ENCODE measurements at regions not wholly inside any gene's neighbourhood (a gene's known extent, or its start where the extent isn't known, plus 50 kb on each side); places are given as distances from the start of the nearest gene placed in this dataset.
"Not testable (repeated sequence)": the region's sequence is repeated elsewhere in the genome, so short reads cannot be mapped to it uniquely, and the experiment has no call there.

- DNase-seq (ENCODE audit: low read depth): no peak
Measured at GRCh38 chr11:87635001-87635400, 540.2 kb downstream of the RAB38 start.

DNA sequence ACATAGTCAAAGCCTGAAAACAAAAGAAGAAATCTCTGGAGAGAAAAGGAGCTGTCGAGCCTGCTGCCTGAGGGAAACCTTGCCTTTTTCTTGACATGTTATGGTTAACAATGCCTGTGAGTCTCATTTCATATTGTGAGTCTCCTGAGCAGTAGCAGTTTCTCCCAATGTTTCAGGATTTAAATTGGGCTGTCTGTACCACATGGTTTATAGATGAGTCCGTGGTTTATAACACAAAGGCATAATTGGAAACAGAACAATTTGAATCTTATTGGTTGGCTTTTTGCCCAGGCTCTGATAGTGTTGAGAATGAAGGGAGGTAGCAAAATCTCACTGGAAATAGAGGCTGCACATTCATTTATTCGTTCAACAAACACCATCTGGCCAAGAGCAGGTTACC is 540.9 kb downstream of the RAB38 start:
- no peak for DNase-seq (ENCODE audit: low read depth)

GRCh38 chr11:87628957-87629356 is 546.3 kb downstream of the RAB38 start:
- no peak for DNase-seq (ENCODE audit: low read depth)

GRCh38 chr11:87628026-87628580 is 547.1 kb downstream of the RAB38 start:
- DNase-seq (ENCODE audit: low read depth): no peak

DNA sequence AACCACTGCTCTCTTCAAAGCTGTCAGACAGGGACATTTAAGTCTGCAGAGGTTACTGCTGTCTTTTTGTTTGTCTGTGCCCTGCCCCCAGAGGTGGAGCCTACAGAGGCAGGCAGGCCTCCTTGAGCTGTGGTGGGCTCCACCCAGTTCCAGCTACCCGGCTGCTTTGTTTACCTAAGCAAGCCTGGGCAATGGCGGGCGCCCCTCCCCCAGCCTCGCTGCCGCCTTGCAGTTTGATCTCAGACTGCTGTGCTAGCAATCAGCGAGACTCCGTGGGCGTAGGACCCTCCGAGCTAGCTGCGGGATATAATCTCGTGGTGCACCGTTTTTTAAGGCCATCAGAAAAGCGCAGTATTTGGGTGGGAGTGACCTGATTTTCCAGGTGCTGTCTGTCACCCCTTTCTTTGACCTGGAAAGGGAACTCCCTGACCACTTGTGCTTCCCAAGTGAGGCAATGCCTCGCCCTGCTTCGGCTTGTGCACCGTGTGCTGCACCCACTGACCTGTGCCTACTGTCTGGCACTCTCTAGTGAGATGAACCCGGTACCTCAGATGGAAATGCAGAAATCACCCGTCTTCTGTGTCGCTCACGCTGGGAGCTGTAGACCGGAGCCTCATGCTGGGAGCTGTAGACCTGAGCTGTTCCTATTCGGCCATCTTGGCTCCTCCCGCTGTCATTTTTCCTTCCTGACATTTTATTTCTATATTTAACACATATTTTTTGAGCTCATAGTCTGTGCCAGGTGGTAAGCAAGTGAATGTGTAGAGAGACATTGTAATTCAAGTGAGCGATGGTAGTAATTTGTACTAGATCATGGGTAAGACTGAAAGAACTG is 551.5 kb downstream of the RAB38 start:
- DNase-seq (ENCODE audit: low read depth): not testable (repeated sequence)

DNA sequence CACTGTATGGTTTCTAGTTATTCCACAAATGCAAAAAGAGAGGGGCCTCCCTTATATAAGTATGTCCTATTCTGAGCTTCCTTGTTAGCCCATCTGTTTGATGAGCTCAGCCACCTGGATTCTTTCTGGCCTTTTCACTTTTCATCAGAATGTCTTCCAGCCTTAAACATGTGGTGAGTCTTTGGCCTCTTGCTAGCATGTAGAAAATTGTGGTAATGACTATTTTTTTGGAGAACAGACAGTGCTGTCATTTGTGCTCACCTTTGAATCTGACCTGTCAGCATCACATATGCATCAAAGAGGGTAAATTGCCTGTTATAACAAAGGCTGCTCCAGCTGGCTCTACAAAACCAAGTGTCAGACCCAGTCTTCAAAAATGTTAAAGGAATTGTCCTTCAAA is 558.7 kb downstream of the RAB38 start:
- DNase-seq (ENCODE audit: low read depth): no peak

DNA sequence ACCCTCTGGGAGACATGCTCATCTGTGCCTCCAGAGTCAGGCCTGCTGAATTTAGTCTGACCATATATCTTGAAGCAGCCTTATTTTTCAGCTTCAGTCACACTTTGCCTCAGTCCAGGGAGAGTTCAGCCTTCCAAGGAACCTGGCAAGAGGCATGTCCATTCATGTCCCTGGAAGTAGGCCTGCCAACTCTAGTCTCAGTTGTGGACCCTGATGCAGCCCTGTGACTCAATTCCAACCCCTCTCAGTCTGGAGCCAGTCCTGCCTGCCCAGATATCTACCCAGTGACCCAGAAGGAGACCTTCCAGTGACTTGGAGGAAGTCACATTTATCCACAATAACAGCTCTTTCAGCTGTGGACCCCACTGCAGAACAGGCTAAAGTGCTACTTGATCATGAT is 566.6 kb downstream of the TMEM135 start:
- no peak for DNase-seq (ENCODE audit: low read depth)

DNA sequence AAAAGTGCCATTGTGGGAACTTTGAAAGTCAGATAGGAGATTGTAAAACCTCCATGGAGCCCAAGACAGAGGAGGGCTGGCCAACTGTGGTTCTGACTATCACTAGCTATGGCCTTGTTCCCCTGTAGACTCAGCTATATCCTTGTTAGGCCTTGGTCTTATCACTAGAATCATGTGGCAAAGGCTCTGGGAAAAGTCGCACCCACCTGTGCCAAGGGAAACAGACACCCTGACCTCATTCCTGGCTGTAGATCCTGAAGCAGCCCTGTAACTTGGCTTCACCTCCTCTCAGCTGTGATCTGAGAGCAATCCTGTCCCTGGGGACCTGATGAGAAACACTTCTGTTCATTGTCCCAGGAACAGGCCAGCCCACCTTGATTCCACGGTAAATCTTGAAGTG is 566.2 kb downstream of the TMEM135 start:
- DNase-seq (ENCODE audit: low read depth): no peak

- DNase-seq (ENCODE audit: low read depth): no peak
Measured at GRCh38 chr11:87602776-87603175, 565.0 kb downstream of the TMEM135 start.

DNA sequence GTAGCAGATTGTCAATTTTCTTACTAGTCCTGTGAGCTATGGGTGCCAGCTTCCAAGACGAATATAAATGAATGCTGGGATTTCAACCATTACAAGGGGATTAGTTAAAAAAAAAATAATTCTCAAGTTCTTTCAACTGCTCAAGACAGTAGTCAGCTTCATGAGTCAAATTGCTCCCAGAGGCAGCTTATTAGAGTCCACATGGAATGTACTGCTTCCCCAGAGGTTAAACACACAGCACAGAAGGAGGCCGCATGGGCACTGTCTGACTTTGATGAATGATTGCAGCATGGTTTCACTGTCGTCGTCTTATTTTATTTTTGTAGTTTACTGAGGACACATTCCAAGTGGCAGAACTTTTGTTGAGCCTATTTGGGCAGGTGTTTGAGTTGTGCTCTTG is 563.2 kb downstream of the TMEM135 start:
- no peak for DNase-seq (ENCODE audit: low read depth)

DNA sequence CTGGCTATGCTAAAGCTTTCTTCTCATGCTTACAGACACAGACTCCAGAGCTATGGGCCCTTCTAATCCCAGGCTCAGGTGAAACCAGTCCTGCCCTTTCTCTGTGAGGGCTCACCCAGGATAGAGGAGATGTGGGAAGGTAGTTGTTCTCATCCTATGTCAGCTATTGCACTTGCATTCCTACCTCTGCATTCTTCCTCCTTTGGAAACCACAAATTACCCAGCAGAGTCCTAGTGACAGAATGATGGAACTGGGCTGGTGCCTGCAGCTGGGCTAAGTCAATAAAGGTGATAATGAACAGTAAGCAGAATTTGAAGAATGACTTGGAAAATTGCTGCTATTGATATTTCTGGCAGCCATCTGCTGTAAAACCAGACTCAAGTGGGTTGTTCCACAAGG is 560.0 kb downstream of the TMEM135 start:
- DNase-seq (ENCODE audit: low read depth): no peak

DNA sequence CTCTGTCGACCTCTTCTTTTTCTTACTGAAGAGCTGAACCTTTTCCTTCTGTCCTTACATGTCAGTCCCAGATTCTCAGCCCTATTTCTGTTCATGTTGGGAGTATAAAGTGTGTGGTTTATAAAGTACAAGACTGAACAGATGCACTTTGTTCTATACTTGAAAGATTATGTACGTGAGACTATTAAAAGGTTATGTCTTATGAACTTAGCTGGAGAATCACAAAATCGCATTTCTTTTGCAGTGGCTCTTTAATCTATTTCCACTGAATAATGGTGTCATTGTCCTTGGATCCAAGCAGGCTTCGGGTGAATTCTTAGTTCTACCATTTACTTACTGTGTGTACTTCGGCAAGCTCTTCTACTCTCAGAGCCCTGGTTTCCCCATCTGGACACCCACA is 558.4 kb downstream of the TMEM135 start:
- DNase-seq (ENCODE audit: low read depth): no peak

DNA sequence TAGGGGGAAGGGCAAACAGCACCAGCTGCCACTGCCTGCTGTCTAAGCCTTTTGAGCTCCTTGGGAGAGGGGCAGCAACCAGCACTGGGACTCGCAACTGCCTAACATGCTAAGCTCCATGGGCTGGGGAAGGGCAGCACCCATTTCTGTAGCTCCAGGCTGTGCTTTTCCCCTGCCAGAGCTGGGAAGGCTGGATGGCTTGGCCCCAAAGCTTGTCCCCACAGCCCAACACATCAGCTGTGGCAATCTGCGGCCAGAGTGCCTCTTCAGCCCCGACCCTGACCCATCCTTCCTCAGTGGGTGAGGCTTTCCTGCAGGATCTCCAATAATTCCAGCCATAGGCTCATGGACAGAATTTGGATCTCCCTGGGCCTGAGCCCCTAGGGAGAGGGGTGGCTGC is 551.3 kb downstream of the TMEM135 start:
- no peak for DNase-seq (ENCODE audit: low read depth)

DNA sequence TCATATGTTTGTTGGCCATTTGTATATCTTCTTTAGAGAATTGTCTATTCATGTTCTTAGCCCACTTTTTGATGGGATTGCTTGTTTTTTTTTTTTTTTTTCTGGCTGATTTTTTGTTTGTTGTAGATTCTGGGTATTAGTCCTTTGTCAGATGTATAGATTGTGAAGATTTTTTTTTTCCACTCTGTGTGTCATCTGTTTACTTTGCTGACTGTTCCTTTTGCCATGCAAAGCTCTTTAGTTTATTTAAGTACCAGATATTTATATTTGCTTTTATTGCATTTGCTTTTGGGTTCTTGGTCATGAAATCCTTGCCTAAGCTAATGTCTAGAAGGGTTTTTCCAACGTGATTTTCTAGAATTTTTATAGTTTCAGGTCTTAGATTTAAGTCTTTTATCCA is 547.9 kb downstream of the TMEM135 start:
- DNase-seq (ENCODE audit: low read depth): not testable (repeated sequence)

GRCh38 chr11:87583931-87584330 is 546.2 kb downstream of the TMEM135 start:
- DNase-seq (ENCODE audit: low read depth): no peak

DNA sequence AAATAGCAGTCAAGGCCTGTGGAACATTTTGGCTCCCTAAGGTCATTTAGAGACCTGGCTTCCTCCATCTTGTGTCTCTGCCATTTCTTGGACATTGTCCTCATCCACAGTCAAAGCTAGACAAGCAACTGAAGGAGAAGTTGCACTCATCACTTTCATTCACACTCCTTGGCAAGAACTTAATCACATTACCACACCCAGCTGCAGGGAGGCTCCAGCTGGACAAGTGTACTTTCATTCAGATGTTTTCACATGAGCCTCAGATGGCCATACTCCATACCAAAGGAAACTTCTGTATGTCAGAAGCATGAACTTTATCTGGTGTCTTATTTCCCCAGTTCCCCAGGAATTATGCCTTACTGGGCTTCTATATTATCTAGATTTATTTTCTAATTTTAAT is 537.4 kb downstream of the TMEM135 start:
- no peak for DNase-seq (ENCODE audit: low read depth)

DNA sequence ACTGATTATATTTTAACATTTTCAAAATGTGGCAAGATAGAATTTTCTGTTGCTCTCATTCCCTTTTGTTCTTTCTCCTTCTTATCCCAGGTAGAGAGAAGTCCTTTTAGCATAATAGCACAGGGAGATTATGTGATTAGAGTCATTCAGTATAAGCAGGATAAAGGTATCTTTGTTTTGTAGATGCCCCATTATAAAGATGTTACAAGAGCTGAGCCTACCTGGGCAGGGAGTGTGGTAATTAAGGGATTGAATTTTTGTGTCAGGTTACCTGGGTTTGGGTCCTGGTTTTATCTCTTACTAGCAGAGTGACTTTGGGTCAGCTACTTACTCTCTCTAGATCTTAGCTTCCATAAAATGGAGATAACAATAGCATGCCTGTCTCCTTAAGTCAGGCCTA is 536.5 kb downstream of the TMEM135 start:
- DNase-seq (ENCODE audit: low read depth): no peak

GRCh38 chr11:87573708-87574107 is 536.0 kb downstream of the TMEM135 start:
- DNase-seq (ENCODE audit: low read depth): no peak

GRCh38 chr11:87572881-87573280 is 535.1 kb downstream of the TMEM135 start:
- DNase-seq (ENCODE audit: low read depth): no peak

DNA sequence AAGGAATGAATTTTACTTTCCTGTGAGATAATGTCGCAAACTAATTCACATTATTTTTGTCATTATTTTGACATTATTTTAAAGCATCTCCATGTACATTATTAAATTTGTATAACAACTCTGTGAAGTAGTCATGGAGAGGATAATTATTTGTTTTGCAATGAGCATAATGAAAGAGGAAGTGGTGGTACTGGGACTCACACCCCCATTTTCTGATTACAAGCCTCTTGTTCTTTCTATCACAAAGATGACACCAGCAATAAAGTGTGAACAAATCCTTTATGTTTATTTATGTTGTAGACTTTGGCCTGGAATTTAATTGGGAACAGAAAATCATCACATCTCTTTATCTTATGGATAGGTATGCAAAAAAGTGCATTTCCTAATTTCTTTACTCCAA is 522.6 kb downstream of the TMEM135 start:
- DNase-seq (ENCODE audit: low read depth): no peak

DNA sequence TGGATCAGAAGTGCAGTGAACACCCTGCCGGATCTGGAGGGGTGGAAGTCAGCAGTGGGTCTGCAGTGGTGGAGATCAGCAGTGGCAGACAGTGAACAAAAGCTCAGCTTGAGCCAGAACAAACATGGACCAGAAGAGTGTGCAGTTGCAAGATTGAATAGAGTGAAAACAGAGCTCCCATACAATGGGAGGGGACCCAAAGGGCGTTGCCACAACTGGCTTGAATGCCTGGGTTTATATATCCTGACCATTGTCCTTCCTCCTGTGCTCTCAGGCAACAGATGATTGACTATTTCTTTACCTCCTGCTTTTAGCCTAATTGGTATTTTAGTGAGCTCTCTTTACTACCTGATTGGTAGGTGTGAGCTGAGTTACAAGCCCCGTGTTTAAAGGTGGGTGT is 522.1 kb downstream of the TMEM135 start:
- DNase-seq (ENCODE audit: low read depth): not testable (repeated sequence)

GRCh38 chr11:87555101-87555500 is 517.4 kb downstream of the TMEM135 start:
- no peak for DNase-seq (ENCODE audit: low read depth)

DNA sequence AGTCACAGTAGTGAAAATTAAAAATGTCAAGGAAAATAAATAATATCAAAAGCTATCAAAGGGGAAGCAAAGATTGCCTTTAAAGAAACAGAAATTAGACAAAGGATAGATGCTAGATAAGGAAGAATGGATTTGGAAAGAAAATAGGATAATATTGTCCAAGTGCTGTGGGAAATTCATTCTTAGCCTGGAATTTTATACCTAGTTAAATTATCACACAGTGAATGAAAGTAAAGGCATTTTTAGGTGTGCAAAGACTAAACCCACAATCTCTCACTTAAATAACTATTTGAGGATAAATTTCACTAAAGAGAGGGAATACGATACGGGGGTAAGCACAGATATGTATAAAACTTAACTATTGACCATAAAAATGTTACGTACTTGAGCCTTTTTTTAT is 511.1 kb downstream of the TMEM135 start:
- no peak for DNase-seq (ENCODE audit: low read depth)

DNA sequence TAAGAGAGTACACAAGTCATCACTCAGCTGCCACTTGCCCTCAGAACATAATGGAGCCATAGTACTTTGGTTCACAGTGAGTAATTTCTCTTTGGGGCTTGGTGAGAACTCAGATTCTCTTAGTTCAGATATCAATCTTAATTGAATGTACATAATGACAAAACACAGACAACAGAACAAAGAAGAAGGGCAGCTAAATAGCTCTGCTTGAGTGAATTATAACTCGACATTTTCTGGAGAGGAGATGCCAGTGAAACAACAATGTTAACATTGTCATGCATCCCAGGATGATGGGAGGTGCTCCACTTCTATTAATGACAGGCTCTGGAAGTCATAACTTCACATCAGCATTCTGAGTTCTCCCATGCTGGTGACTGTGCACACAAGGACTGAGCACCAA is 508.1 kb downstream of the TMEM135 start:
- DNase-seq (ENCODE audit: low read depth): no peak

All from ELR (cell line).